ENCODE measurements at regions not wholly inside any gene's neighbourhood (a gene's known extent, or its start where the extent isn't known, plus 50 kb on each side); places are given as distances from the start of the nearest gene placed in this dataset.

GRCh38 chr4:35494955-35495354, 749.4 kb downstream of the ARAP2 start:
- DNase-seq, result no peak

- no peak for DNase-seq
Measured at GRCh38 chr4:35500812-35501211, 743.5 kb downstream of the ARAP2 start.

- DNase-seq, result no peak
Measured at GRCh38 chr4:35503435-35503834, 740.9 kb downstream of the ARAP2 start.

GRCh38 chr4:35506161-35506560, 738.2 kb downstream of the ARAP2 start:
- no peak for DNase-seq

GRCh38 chr4:35511851-35512250, 732.5 kb downstream of the ARAP2 start:
- no peak for DNase-seq

GRCh38 chr4:35516102-35516501, 728.2 kb downstream of the ARAP2 start:
- no peak for DNase-seq

GRCh38 chr4:35520059-35520458, 724.3 kb downstream of the ARAP2 start:
- DNase-seq, result no peak

GRCh38 chr4:35521682-35522081, 722.6 kb downstream of the ARAP2 start:
- DNase-seq, result no peak

- peak; percentile 15 for DNase-seq
Measured at GRCh38 chr4:35525192-35525978, 718.9 kb downstream of the ARAP2 start.

GRCh38 chr4:35526456-35526855, 717.9 kb downstream of the ARAP2 start:
- no peak for DNase-seq

GRCh38 chr4:35534962-35535361, 709.4 kb downstream of the ARAP2 start:
- no peak for DNase-seq

- DNase-seq, result no peak
Measured at GRCh38 chr4:35538807-35539206, 705.5 kb downstream of the ARAP2 start.

- DNase-seq, result no peak
Measured at GRCh38 chr4:35539404-35540055, 704.8 kb downstream of the ARAP2 start.

- DNase-seq, result no peak
Measured at GRCh38 chr4:35541146-35541887, 703.0 kb downstream of the ARAP2 start.

GRCh38 chr4:35541888-35542213, 702.5 kb downstream of the ARAP2 start:
- no peak for DNase-seq

- no peak for DNase-seq
Measured at GRCh38 chr4:35548921-35549320, 695.4 kb downstream of the ARAP2 start.

- no peak for DNase-seq
Measured at GRCh38 chr4:35556387-35556786, 687.9 kb downstream of the ARAP2 start.

- DNase-seq, result no peak
Measured at GRCh38 chr4:35559559-35560365, 684.6 kb downstream of the ARAP2 start.

- no peak for DNase-seq
Measured at GRCh38 chr4:35562861-35563260, 681.5 kb downstream of the ARAP2 start.

- no peak for DNase-seq
Measured at GRCh38 chr4:35565640-35566039, 678.7 kb downstream of the ARAP2 start.

GRCh38 chr4:35591035-35591434, 653.3 kb downstream of the ARAP2 start:
- DNase-seq, result no peak

- no peak for DNase-seq
Measured at GRCh38 chr4:35604252-35604651, 640.1 kb downstream of the ARAP2 start.

- DNase-seq, result no peak
Measured at GRCh38 chr4:35604724-35605123, 639.6 kb downstream of the ARAP2 start.

Measured in CD4-positive, alpha-beta T cell treated with Interleukin-21 for 1 hour (primary cell).